Skeletal muscle tissue (tissue), 3 donors: ENCODE measurements at regions not wholly inside any gene's neighbourhood (a gene's known extent, or its start where the extent isn't known, plus 50 kb on each side); places are given as distances from the start of the nearest gene placed in this dataset.

ENCODE experiments used
- H3K27ac ChIP-seq: one replicate; pipeline ENCODE4 v1.7.0; 2013; ENCODE audit warnings: mild to moderate bottlenecking, low read depth, low read length, inconsistent platforms
- H3K27me3 ChIP-seq, 3 donors: one replicate each; pipeline ENCODE4 v1.7.0; 2013; ENCODE audit warnings: low read length in 3 of 3; ENCODE audit not compliant: control insufficient read depth in 3 of 3, insufficient read depth in 3 of 3
- H3K36me3 ChIP-seq, 3 donors: one replicate each; pipeline ENCODE4 v1.7.0; 2013; ENCODE audit warnings: low read length in 3 of 3; ENCODE audit not compliant: control insufficient read depth in 3 of 3, insufficient read depth in 3 of 3
- H3K4me1 ChIP-seq, 3 donors: one replicate each; pipeline ENCODE4 v1.7.0; 2013; ENCODE audit warnings: low read length in 3 of 3, mild to moderate bottlenecking in 3 of 3; ENCODE audit not compliant: control insufficient read depth in 3 of 3, insufficient read depth in 3 of 3
- H3K4me3 ChIP-seq, 3 donors: one replicate each; pipeline ENCODE4 v1.7.0; 2013; ENCODE audit warnings: low read length in 3 of 3
- H3K9ac ChIP-seq, 3 donors: one replicate each; pipeline ENCODE4 v1.7.0; 2013; ENCODE audit warnings: low read length in 3 of 3, mild to moderate bottlenecking in 3 of 3, moderate library complexity in 2 of 3, low read depth in 1 of 3
- H3K9me3 ChIP-seq, 3 donors: one replicate each; pipeline ENCODE4 v1.7.0; 2013; ENCODE audit warnings: low read length in 3 of 3; ENCODE audit not compliant: control insufficient read depth in 3 of 3
- donor health status: Osteomylitis.

- H3K9me3 ChIP-seq: peaks cover 0 to 4% (median 3%) of the 10 kb centered on the region in 3 donors
- H3K9ac ChIP-seq: no peak overlapping the region
Measured at GRCh38 chr1:209057083-209057482, 526.4 kb upstream of the CAMK1G start.

GRCh38 chr1:209057901-209058300, 525.6 kb upstream of the CAMK1G start:
- Histone ChIP-seq H3K4me3 (no peak overlapping the region), H3K9ac (no peak overlapping the region), H3K36me3 (no peaks in the 10 kb centered on the region), H3K4me1 (no peaks in the 10 kb centered on the region), H3K9me3 (peaks cover 0 to 4% (median 3%) of the 10 kb centered on the region in 3 donors), H3K27me3 (no peaks in the 10 kb centered on the region), H3K27ac (no peak overlapping the region)

More at GRCh38 chr1:209057083-209057482, 526.4 kb upstream of the CAMK1G start:
- H3K36me3 ChIP-seq: no peaks in the 10 kb centered on the region
- H3K4me1 ChIP-seq: no peaks in the 10 kb centered on the region
- H3K4me3 ChIP-seq: no peak overlapping the region
- H3K27ac ChIP-seq: no peak overlapping the region
- no peaks in the 10 kb centered on the region for H3K27me3 ChIP-seq

- Histone ChIP-seq H3K4me1 (no peaks in the 10 kb centered on the region), H3K4me3 (no peak overlapping the region), H3K9me3 (peaks cover 0 to 4% (median 3%) of the 10 kb centered on the region in 3 donors), H3K36me3 (no peaks in the 10 kb centered on the region), H3K27ac (no peak overlapping the region), H3K9ac (no peak overlapping the region), H3K27me3 (no peaks in the 10 kb centered on the region)
Measured at GRCh38 chr1:209059376-209059775, 524.1 kb upstream of the CAMK1G start.

- Histone ChIP-seq H3K9ac (no peak overlapping the region), H3K4me1 (no peaks in the 10 kb centered on the region), H3K9me3 (peaks cover 0 to 4% (median 3%) of the 10 kb centered on the region in 3 donors), H3K36me3 (no peaks in the 10 kb centered on the region), H3K27ac (no peak overlapping the region), H3K4me3 (no peak overlapping the region), H3K27me3 (no peaks in the 10 kb centered on the region)
Measured at GRCh38 chr1:209059981-209060380, 523.5 kb upstream of the CAMK1G start.

- Histone ChIP-seq H3K9ac (no peak overlapping the region), H3K27ac (no peak overlapping the region), H3K4me1 (no peaks in the 10 kb centered on the region), H3K4me3 (no peak overlapping the region), H3K9me3 (no peaks in the 10 kb centered on the region), H3K36me3 (no peaks in the 10 kb centered on the region), H3K27me3 (no peaks in the 10 kb centered on the region)
Measured at GRCh38 chr1:209062081-209062620, 521.4 kb upstream of the CAMK1G start.

- Histone ChIP-seq H3K27me3 (no peaks in the 10 kb centered on the region), H3K4me3 (no peak overlapping the region), H3K36me3 (no peaks in the 10 kb centered on the region), H3K9ac (no peak overlapping the region), H3K4me1 (no peaks in the 10 kb centered on the region), H3K9me3 (no peaks in the 10 kb centered on the region), H3K27ac (no peak overlapping the region)
Measured at GRCh38 chr1:209062863-209063262, 520.7 kb upstream of the CAMK1G start.

DNA sequence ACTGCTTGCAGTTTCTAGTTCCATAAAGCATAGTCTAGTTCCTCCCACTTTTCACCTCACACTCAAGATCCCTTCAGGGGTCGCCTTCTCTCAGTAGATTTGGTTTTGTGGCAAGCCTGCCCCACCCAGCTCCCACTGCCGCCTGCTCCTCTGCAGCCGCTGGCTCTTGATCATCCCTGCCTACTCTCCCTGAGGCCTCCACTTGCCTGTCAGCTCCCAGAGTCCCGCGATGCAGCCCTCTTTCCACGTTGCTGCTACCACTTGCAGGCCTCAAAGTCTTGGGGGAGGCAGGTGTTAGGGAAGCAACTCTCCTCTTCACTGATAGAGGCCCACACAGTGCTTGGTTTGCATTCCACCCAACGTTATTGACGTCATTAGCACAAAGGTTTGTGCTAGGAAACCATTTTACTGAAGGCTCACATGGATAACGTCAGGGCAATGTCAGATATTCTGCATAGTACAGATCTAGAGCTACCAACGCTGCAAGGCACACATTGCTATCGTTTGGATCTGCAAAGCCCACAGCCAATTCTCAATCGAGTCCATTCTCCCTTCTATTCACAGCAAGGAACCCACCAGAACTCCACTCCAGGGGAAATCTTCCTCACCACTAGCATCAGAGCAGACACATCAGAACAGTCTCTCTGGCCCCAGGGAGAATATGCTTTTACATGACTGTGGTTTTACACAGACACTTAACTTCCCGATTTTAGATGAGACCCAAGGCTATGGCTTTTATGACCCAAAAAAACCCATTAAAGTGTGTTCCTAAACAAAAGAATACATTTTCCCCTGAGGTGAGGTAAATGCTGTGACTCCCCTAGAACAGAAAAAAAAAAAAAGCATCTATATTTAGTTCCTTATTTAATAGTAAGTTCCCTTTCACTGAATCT, 519.5 kb upstream of the CAMK1G start:
- Histone ChIP-seq H3K4me1 (no peaks in the 10 kb centered on the region), H3K9me3 (no peaks in the 10 kb centered on the region), H3K9ac (no peak overlapping the region), H3K27me3 (no peaks in the 10 kb centered on the region), H3K36me3 (no peaks in the 10 kb centered on the region), H3K27ac (no peak overlapping the region), H3K4me3 (no peak overlapping the region)

DNA sequence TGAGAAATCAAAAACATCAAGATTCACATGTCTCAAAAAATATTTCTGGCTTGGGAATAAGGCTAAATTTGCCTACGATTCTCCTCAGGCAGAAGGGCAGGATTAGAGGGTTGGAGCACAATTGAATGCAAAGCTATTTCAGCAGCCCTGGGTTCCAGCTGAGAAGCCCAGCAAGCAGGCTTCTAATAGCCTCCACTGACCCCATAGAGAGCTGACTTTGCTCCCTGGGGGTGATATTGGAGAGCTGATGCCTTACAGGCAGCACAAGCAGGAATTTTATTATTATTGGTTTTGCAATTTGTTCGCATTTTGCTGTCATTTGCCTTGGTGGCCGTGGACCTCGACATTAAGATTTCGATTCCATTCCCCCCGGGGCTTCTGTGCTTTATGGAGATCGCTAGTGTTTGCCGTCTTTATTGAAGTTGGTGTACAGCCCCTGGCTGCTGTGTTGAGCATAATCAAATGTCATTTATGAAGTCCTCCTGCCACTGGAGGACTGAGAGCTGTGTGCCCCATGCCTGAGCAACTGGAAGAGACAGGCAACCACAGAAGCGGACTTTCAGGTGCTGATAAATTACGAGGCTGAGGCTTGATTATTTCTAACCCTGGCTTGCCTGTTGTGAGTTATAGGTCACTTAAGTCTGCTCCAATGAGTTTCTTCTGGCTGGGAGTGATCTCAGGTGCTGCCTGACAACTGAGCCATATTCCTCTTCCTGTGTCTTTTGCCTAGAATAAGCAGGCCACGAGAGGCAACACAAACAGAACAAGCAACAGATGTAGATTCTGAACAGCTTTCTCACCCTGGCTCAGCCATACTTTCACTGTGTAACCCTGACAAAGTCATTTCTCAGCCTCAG, 518.4 kb upstream of the CAMK1G start:
- Histone ChIP-seq H3K9me3 (no peaks in the 10 kb centered on the region), H3K4me1 (no peaks in the 10 kb centered on the region), H3K36me3 (no peaks in the 10 kb centered on the region), H3K9ac (no peak overlapping the region), H3K27me3 (no peaks in the 10 kb centered on the region), H3K4me3 (no peak overlapping the region), H3K27ac (no peak overlapping the region)

DNA sequence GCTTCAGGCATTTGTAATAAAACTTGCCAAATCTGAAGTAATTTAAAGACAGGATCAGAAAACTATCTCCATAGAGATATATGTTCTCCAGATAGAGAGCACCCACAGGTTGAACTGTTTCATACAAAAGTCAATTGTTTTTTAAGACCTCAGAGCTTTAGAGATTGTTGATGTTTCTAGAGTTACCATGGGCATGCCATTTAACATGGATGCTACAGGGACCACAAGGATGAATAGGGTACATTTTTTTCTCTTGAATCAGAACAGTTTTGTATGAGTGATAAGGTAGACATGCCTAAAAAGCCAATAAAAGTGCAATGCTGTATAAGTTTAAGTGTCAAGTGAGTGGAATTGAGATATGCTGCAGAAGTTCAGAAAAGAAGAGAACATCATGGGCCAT, 511.0 kb upstream of the CAMK1G start:
- no peaks in the 10 kb centered on the region for H3K36me3 ChIP-seq
- no peak overlapping the region for H3K4me3 ChIP-seq
- H3K9me3 ChIP-seq: no peaks in the 10 kb centered on the region
- no peaks in the 10 kb centered on the region for H3K27me3 ChIP-seq
- H3K4me1 ChIP-seq: no peaks in the 10 kb centered on the region
- no peak overlapping the region for H3K27ac ChIP-seq
- H3K9ac ChIP-seq: no peak overlapping the region

GRCh38 chr1:209073879-209074278, 509.6 kb upstream of the CAMK1G start:
- Histone ChIP-seq H3K9ac (no peak overlapping the region), H3K9me3 (no peaks in the 10 kb centered on the region), H3K27ac (no peak overlapping the region), H3K4me1 (no peaks in the 10 kb centered on the region), H3K4me3 (no peak overlapping the region), H3K36me3 (no peaks in the 10 kb centered on the region), H3K27me3 (no peaks in the 10 kb centered on the region)
